ENCODE measurements at regions not wholly inside any gene's neighbourhood (a gene's known extent, or its start where the extent isn't known, plus 50 kb on each side); places are given as distances from the start of the nearest gene placed in this dataset.
"Not testable (repeated sequence)": the region's sequence is repeated elsewhere in the genome, so short reads cannot be mapped to it uniquely, and the experiment has no call there.

GRCh38 chr2:225820826-225821225, 421.3 kb downstream of the NYAP2 start:
- H3K9me3 ChIP-seq (ENCODE audit: insufficient read depth, low read length): no peaks in the 10 kb centered on the region
- H3K4me2 ChIP-seq (ENCODE audit: low read depth, low read length, poor library complexity, severe bottlenecking): no peak overlapping the region
- H3K27me3 ChIP-seq (ENCODE audit: low read length): no peaks in the 10 kb centered on the region
- no peaks in the 10 kb centered on the region for H4K20me1 ChIP-seq (ENCODE audit: low read depth, low read length)
- H3K9ac ChIP-seq (ENCODE audit: low read length): no peak overlapping the region
- H2AFZ ChIP-seq (ENCODE audit: low read depth, low read length, severe bottlenecking): no peak overlapping the region
- H3F3A ChIP-seq (ENCODE audit: insufficient read depth): no peaks in the 10 kb centered on the region
- H3K4me3 ChIP-seq (ENCODE audit: insufficient read depth, low read length, poor library complexity, severe bottlenecking): no peak overlapping the region
- TF ChIP-seq CTCF (IDR thresholded peaks at IDR 0.05; ENCODE audit: insufficient read depth, low read length, poor library complexity, severe bottlenecking) (no peak), EZH2phosphoT487 (conservative IDR thresholded peaks at IDR 0.05; ENCODE audit: low read length) (no peak)
- H3K36me3 ChIP-seq (ENCODE audit: low read length): no peaks in the 10 kb centered on the region
- H3K27ac ChIP-seq (ENCODE audit: low read depth, low read length): no peak overlapping the region
- no peaks in the 10 kb centered on the region for H3K79me2 ChIP-seq (ENCODE audit: insufficient read depth, low read length)
- H3K9me2 ChIP-seq (replicated peaks; ENCODE audit: insufficient read depth, low read length): no peaks in the 10 kb centered on the region

- Histone ChIP-seq H3F3A (ENCODE audit: insufficient read depth) (no peaks in the 10 kb centered on the region), H3K4me2 (ENCODE audit: low read depth, low read length, poor library complexity, severe bottlenecking) (no peak overlapping the region), H3K27me3 (ENCODE audit: low read length) (no peaks in the 10 kb centered on the region), H3K4me3 (ENCODE audit: insufficient read depth, low read length, poor library complexity, severe bottlenecking) (no peak overlapping the region), H3K79me2 (ENCODE audit: insufficient read depth, low read length) (no peaks in the 10 kb centered on the region), H3K9me2 (replicated peaks; ENCODE audit: insufficient read depth, low read length) (no peaks in the 10 kb centered on the region), H2AFZ (ENCODE audit: low read depth, low read length, severe bottlenecking) (no peak overlapping the region), H3K36me3 (ENCODE audit: low read length) (no peaks in the 10 kb centered on the region), H4K20me1 (ENCODE audit: low read depth, low read length) (no peaks in the 10 kb centered on the region), H3K9me3 (ENCODE audit: insufficient read depth, low read length) (no peaks in the 10 kb centered on the region), H3K9ac (ENCODE audit: low read length) (no peak overlapping the region), H3K27ac (ENCODE audit: low read depth, low read length) (no peak overlapping the region)
- TF ChIP-seq CTCF (IDR thresholded peaks at IDR 0.05; ENCODE audit: insufficient read depth, low read length, poor library complexity, severe bottlenecking) (no peak), EZH2phosphoT487 (conservative IDR thresholded peaks at IDR 0.05; ENCODE audit: low read length) (no peak)
These were observed 415.0 kb downstream of the NYAP2 start for GRCh38 chr2:225814554-225814953.

GRCh38 chr2:225806105-225806504, 406.6 kb downstream of the NYAP2 start:
- H3K27me3 ChIP-seq (ENCODE audit: low read length): no peaks in the 10 kb centered on the region
- no peaks in the 10 kb centered on the region for H3K9me3 ChIP-seq (ENCODE audit: insufficient read depth, low read length)
- no peaks in the 10 kb centered on the region for H3K79me2 ChIP-seq (ENCODE audit: insufficient read depth, low read length)
- TF ChIP-seq EZH2phosphoT487 (conservative IDR thresholded peaks at IDR 0.05; ENCODE audit: low read length) (no peak), CTCF (IDR thresholded peaks at IDR 0.05; ENCODE audit: insufficient read depth, low read length, poor library complexity, severe bottlenecking) (no peak)
- no peaks in the 10 kb centered on the region for H3K9me2 ChIP-seq (replicated peaks; ENCODE audit: insufficient read depth, low read length)
- no peak overlapping the region for H3K4me2 ChIP-seq (ENCODE audit: low read depth, low read length, poor library complexity, severe bottlenecking)
- no peak overlapping the region for H3K27ac ChIP-seq (ENCODE audit: low read depth, low read length)
- no peak overlapping the region for H2AFZ ChIP-seq (ENCODE audit: low read depth, low read length, severe bottlenecking)
- no peaks in the 10 kb centered on the region for H4K20me1 ChIP-seq (ENCODE audit: low read depth, low read length)
- H3K36me3 ChIP-seq (ENCODE audit: low read length): no peaks in the 10 kb centered on the region
- H3K9ac ChIP-seq (ENCODE audit: low read length): no peak overlapping the region
- no peak overlapping the region for H3K4me3 ChIP-seq (ENCODE audit: insufficient read depth, low read length, poor library complexity, severe bottlenecking)
- no peaks in the 10 kb centered on the region for H3F3A ChIP-seq (ENCODE audit: insufficient read depth)

- H4K20me1 ChIP-seq (ENCODE audit: low read depth, low read length); H3K9ac ChIP-seq (ENCODE audit: low read length); H3K36me3 ChIP-seq (ENCODE audit: low read length); H3K4me2 ChIP-seq (ENCODE audit: low read depth, low read length, poor library complexity, severe bottlenecking); H3K79me2 ChIP-seq (ENCODE audit: insufficient read depth, low read length); H2AFZ ChIP-seq (ENCODE audit: low read depth, low read length, severe bottlenecking); H3F3A ChIP-seq (ENCODE audit: insufficient read depth); H3K9me3 ChIP-seq (ENCODE audit: insufficient read depth, low read length); H3K4me3 ChIP-seq (ENCODE audit: insufficient read depth, low read length, poor library complexity, severe bottlenecking); H3K27me3 ChIP-seq (ENCODE audit: low read length); H3K9me2 ChIP-seq (replicated peaks; ENCODE audit: insufficient read depth, low read length); H3K27ac ChIP-seq (ENCODE audit: low read depth, low read length): not testable (repeated sequence)
These were observed 402.6 kb downstream of the NYAP2 start for GRCh38 chr2:225802076-225802475.
